Astrocyte (in vitro differentiated cells and primary cell): ENCODE measurements at regions not wholly inside any gene's neighbourhood (a gene's known extent, or its start where the extent isn't known, plus 50 kb on each side); places are given as distances from the start of the nearest gene placed in this dataset.

ENCODE experiments used
- EZH2 ChIP-seq: IDR thresholded peaks from 2 replicates; pipeline ENCODE4 v1.6.1; 2012; ENCODE audit warnings: mild to moderate bottlenecking, low read length, inconsistent platforms; ENCODE audit not compliant: insufficient read depth
- TF ChIP-seq, protein P1 (sequence below): IDR thresholded peaks from 2 replicates; pipeline ENCODE4 v1.5.1; 2011; ENCODE audit warnings: low read depth, mild to moderate bottlenecking, inconsistent platforms, low read length, moderate library complexity; ENCODE audit not compliant: insufficient read depth

DNA sequence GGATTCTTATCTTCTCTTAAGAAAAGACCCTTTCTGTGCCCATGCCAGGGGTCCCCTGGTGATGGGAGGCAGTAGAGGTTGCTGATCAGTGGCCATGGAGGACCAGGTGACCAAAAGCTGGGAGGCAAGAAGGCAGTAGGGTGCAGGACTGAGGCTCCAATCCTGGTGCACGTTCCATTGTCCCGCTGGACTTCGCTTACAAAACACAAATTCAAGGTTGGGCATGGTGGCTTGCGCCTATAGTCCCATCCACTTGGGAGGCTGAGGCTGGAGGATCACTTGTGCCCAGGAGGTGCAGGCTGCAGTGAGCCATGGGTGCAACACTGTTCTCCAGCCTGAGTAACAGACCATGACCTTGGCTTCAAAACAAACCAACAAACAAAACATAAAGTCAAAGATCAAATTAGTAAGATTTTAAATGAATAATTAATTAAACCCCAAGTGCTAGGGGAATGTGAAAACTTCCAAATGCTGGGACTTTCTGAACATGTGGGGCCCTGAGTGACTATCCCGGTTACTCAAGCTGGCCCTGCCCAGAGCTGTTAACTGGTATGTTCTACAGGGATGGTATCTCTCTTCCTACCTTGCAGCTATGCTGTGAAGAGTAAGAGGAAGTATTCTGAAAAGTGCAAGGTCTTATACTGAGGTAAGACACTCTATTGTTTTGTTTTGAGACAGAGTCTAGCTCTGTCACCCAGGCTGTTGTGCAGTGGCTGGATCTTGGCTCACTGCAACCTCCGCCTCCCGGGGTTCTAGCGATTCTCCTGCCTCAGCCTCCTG, 97.6 kb downstream of the LYZL2 start:
- TF ChIP-seq, protein P1, sequence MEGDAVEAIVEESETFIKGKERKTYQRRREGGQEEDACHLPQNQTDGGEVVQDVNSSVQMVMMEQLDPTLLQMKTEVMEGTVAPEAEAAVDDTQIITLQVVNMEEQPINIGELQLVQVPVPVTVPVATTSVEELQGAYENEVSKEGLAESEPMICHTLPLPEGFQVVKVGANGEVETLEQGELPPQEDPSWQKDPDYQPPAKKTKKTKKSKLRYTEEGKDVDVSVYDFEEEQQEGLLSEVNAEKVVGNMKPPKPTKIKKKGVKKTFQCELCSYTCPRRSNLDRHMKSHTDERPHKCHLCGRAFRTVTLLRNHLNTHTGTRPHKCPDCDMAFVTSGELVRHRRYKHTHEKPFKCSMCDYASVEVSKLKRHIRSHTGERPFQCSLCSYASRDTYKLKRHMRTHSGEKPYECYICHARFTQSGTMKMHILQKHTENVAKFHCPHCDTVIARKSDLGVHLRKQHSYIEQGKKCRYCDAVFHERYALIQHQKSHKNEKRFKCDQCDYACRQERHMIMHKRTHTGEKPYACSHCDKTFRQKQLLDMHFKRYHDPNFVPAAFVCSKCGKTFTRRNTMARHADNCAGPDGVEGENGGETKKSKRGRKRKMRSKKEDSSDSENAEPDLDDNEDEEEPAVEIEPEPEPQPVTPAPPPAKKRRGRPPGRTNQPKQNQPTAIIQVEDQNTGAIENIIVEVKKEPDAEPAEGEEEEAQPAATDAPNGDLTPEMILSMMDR, result no peak
- no peak for TF ChIP-seq EZH2
